ENCODE measurements at regions not wholly inside any gene's neighbourhood (a gene's known extent, or its start where the extent isn't known, plus 50 kb on each side); places are given as distances from the start of the nearest gene placed in this dataset.

GRCh38 chr10:130746311-130746710 lies 565.2 kb downstream of the TCERG1L start:
- DNase-seq (ENCODE audit: low read depth) = no peak

GRCh38 chr10:130747356-130747755 lies 564.2 kb downstream of the TCERG1L start:
- no peak for DNase-seq (ENCODE audit: low read depth)

- no peak for DNase-seq (ENCODE audit: low read depth)
These were observed 563.6 kb downstream of the TCERG1L start for GRCh38 chr10:130747946-130748345.

GRCh38 chr10:130748409-130749057 lies 563.0 kb downstream of the TCERG1L start:
- DNase-seq (ENCODE audit: low read depth) = no peak

GRCh38 chr10:130749911-130750310 lies 561.6 kb downstream of the TCERG1L start:
- no peak for DNase-seq (ENCODE audit: low read depth)

- DNase-seq (ENCODE audit: low read depth) = no peak
These were observed 561.1 kb downstream of the TCERG1L start for GRCh38 chr10:130750441-130750840.

GRCh38 chr10:130751106-130751840 lies 560.2 kb downstream of the TCERG1L start:
- DNase-seq (ENCODE audit: low read depth) = no peak

- DNase-seq (ENCODE audit: low read depth) = no peak
These were observed 559.7 kb downstream of the TCERG1L start for GRCh38 chr10:130751851-130752250.

- DNase-seq (ENCODE audit: low read depth) = no peak
These were observed 554.9 kb downstream of the TCERG1L start for GRCh38 chr10:130756651-130757050.

GRCh38 chr10:130757271-130757670 lies 554.2 kb downstream of the TCERG1L start:
- no peak for DNase-seq (ENCODE audit: low read depth)

GRCh38 chr10:130757821-130758489 lies 553.6 kb downstream of the TCERG1L start:
- no peak for DNase-seq (ENCODE audit: low read depth)

- no peak for DNase-seq (ENCODE audit: low read depth)
These were observed 553.0 kb downstream of the TCERG1L start for GRCh38 chr10:130758529-130758928.

GRCh38 chr10:130761032-130761575 lies 550.4 kb downstream of the TCERG1L start:
- DNase-seq (ENCODE audit: low read depth) = no peak

- DNase-seq (ENCODE audit: low read depth) = no peak
These were observed 549.7 kb downstream of the TCERG1L start for GRCh38 chr10:130761788-130762301.

GRCh38 chr10:130762491-130762890 lies 549.0 kb downstream of the TCERG1L start:
- no peak for DNase-seq (ENCODE audit: low read depth)

GRCh38 chr10:130763071-130763470 lies 548.5 kb downstream of the TCERG1L start:
- DNase-seq (ENCODE audit: low read depth) = no peak

GRCh38 chr10:130763491-130763890 lies 548.0 kb downstream of the TCERG1L start:
- no peak for DNase-seq (ENCODE audit: low read depth)

- no peak for DNase-seq (ENCODE audit: low read depth)
These were observed 546.9 kb downstream of the TCERG1L start for GRCh38 chr10:130764651-130765050.

- DNase-seq (ENCODE audit: low read depth) = no peak
These were observed 545.5 kb downstream of the TCERG1L start for GRCh38 chr10:130766071-130766470.

- DNase-seq (ENCODE audit: low read depth) = no peak
These were observed 544.3 kb downstream of the TCERG1L start for GRCh38 chr10:130767116-130767730.

GRCh38 chr10:130769146-130770017 lies 542.1 kb downstream of the TCERG1L start:
- no peak for DNase-seq (ENCODE audit: low read depth)
